CD4-positive, CD25-positive, alpha-beta regulatory T cell (primary cell): ENCODE measurements at regions not wholly inside any gene's neighbourhood (a gene's known extent, or its start where the extent isn't known, plus 50 kb on each side); places are given as distances from the start of the nearest gene placed in this dataset.

Source experiments
- ATAC-seq, 2 donors: fragments of 150-1000 bp; cut with Tn5 transposase; one replicate each; pipeline ENCODE4 v1.10.0; 2021; ENCODE audit warnings: low read depth in 2 of 2, moderate number of reproducible peaks in 2 of 2, moderate library complexity in 1 of 2
- DNase-seq, 3 donors: peaks; one replicate each; pipeline versions ENCODE4 v3.0.0 to v3.0.0-alpha.2; 2012 to 2022; ENCODE audit warnings: mixed read lengths in 1 of 3
- H3K27ac ChIP-seq: one replicate; pipeline ENCODE4 v1.7.0; 2013; ENCODE audit warnings: mild to moderate bottlenecking, low read length; ENCODE audit not compliant: insufficient read depth, poor library complexity, severe bottlenecking
- H3K27me3 ChIP-seq: one replicate; pipeline ENCODE4 v1.7.0; 2013; ENCODE audit warnings: low read length; ENCODE audit not compliant: control insufficient read depth, insufficient read depth
- H3K36me3 ChIP-seq: one replicate; pipeline ENCODE4 v1.7.0; 2013; ENCODE audit warnings: mild to moderate bottlenecking, low read length, moderate library complexity; ENCODE audit not compliant: control insufficient read depth, insufficient read depth
- H3K4me1 ChIP-seq: 2 replicates; pipeline ENCODE4 v1.7.0; 2013; ENCODE audit warnings: mild to moderate bottlenecking, low read length; ENCODE audit not compliant: insufficient read depth, control insufficient read depth, poor library complexity, severe bottlenecking
- H3K4me3 ChIP-seq: one replicate; pipeline ENCODE4 v1.7.0; 2013; ENCODE audit warnings: low read depth, mild to moderate bottlenecking, low read length, moderate library complexity
- H3K9me3 ChIP-seq, 2 experiments: 1 replicate in 1 of 2; 2 replicates in 1 of 2; pipeline ENCODE4 v1.7.0; 2013; ENCODE audit warnings: low read length in 2 of 2, mild to moderate bottlenecking in 1 of 2, moderate library complexity in 1 of 2; ENCODE audit not compliant: control insufficient read depth in 2 of 2
- H3K27ac Mint-ChIP-seq, 3 donors: one replicate each; pipeline ENCODE4 v1.8.0; 2020 to 2022; ENCODE audit warnings: mild to moderate bottlenecking in 3 of 3, mixed read lengths in 3 of 3, moderate library complexity in 2 of 3
- H3K27me3 Mint-ChIP-seq: one replicate; pipeline ENCODE4 v1.8.0; 2022; ENCODE audit warnings: mild to moderate bottlenecking, mixed read lengths
- H3K36me3 Mint-ChIP-seq: one replicate; pipeline ENCODE4 v1.8.0; 2020; ENCODE audit warnings: mixed read lengths
- H3K4me1 Mint-ChIP-seq, 4 donors: one replicate each; pipeline ENCODE4 v1.8.0; 2020 to 2022; ENCODE audit warnings: mixed read lengths in 4 of 4, mild to moderate bottlenecking in 1 of 4
- H3K4me3 Mint-ChIP-seq, 4 donors: one replicate each; pipeline ENCODE4 v1.8.0; 2020 to 2022; ENCODE audit warnings: mild to moderate bottlenecking in 4 of 4, mixed read lengths in 4 of 4, moderate library complexity in 3 of 4
- H3K9me3 Mint-ChIP-seq, 7 donors: one replicate each; pipeline ENCODE4 v1.8.0; 2020 to 2022; ENCODE audit warnings: mixed read lengths in 7 of 7, mild to moderate bottlenecking in 3 of 7, moderate library complexity in 2 of 7

DNA sequence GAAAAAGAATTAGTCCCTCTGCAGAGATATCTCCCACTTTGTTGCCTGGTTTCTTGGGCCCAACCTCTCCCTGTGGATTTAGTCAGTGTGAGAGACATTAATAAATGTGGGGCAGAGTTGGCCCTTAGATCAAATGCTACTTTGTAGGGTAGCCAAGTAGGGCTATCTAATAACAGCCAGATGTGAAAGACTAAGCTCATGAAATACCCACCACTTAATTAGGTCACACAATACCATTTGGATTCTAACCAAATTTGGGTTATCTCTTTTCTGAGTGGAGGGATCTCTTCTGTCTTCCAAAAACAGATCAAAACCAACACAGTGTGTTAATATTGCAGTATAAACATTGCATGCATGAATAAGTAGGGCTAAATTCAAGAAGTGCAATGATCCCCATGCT is 626.8 kb upstream of the ZEB2 start:
- Histone ChIP-seq H3K27ac (no peak overlapping the region), H3K9me3 (no peaks in the 10 kb centered on the region), H3K4me3 (no peak overlapping the region), H3K4me1 (no peaks in the 10 kb centered on the region), H3K27me3 (no peaks in the 10 kb centered on the region), H3K36me3 (no peaks in the 10 kb centered on the region)
- no peaks in the 10 kb centered on the region for H3K36me3 Mint-ChIP-seq
- no peaks in the 10 kb centered on the region for H3K27me3 Mint-ChIP-seq
- no peak overlapping the region for H3K27ac Mint-ChIP-seq
- DNase-seq (no peak), ATAC-seq (no peak)
- no peak overlapping the region for H3K4me3 Mint-ChIP-seq
- peaks cover 0 to 4% (median 3%) of the 10 kb centered on the region in 7 donors for H3K9me3 Mint-ChIP-seq
- H3K4me1 Mint-ChIP-seq: no peaks in the 10 kb centered on the region

DNA sequence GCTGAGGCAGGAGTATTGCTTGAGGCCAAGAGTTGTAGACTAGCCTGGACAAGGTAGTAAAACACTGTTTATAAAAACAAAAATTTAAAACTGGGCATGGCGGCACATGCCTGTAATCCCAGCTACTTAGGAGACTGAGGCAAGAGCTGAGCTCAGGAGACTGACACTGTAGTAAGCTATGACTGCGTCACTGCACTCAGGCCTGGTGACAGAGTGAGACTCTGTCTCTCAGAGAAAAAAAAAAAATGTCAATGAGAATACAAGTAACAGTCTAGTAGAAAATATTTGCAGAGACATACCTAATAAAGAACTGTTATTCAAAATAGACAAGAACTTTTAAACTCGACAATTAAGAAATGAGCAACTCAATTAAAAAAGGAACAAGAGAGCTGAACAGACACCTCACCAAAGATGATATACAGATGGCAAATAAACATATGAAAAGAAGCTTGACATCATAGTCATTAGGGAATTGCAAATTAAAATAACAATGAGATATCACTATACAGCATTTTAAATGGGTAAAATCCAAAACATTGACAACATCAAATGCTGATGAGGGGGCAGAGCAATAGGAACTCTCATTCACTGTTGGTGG is 624.3 kb upstream of the ZEB2 start:
- Mint-ChIP-seq H3K9me3 (peaks cover 0 to 4% (median 0%) of the 10 kb centered on the region in 7 donors), H3K4me3 (no peak overlapping the region), H3K36me3 (no peaks in the 10 kb centered on the region), H3K27ac (no peak overlapping the region), H3K4me1 (no peaks in the 10 kb centered on the region), H3K27me3 (no peaks in the 10 kb centered on the region)
- H3K36me3 ChIP-seq: no peaks in the 10 kb centered on the region
- no peak overlapping the region for H3K27ac ChIP-seq
- H3K4me1 ChIP-seq: no peaks in the 10 kb centered on the region
- ATAC-seq (no peak), DNase-seq (no peak)
- no peak overlapping the region for H3K4me3 ChIP-seq
- H3K27me3 ChIP-seq: no peaks in the 10 kb centered on the region
- no peaks in the 10 kb centered on the region for H3K9me3 ChIP-seq

DNA sequence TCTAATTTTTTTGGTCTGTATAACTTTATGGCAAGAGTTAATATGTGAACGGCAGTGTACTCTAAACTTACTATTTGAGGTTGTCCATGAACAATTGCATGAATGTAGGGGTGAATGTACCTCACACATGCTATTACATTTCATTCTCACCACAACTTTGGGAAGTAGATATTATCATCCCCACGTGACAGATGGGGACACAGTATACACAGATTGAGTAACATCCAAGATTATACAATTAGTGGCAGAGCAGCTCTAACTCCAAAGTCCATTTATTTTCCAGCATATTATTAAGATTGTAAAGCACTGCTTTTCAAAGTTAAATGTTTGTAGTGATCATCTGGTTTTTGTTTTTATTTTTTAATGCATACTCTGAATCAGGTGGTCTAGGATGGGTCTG is 622.1 kb upstream of the ZEB2 start:
- H3K36me3 ChIP-seq: no peaks in the 10 kb centered on the region
- no peak overlapping the region for H3K27ac Mint-ChIP-seq
- no peak overlapping the region for H3K4me3 ChIP-seq
- no peaks in the 10 kb centered on the region for H3K36me3 Mint-ChIP-seq
- H3K27me3 ChIP-seq: no peaks in the 10 kb centered on the region
- no peak overlapping the region for H3K4me3 Mint-ChIP-seq
- H3K4me1 Mint-ChIP-seq: no peaks in the 10 kb centered on the region
- no peak for DNase-seq
- H3K27ac ChIP-seq: no peak overlapping the region
- no peak for ATAC-seq
- H3K27me3 Mint-ChIP-seq: no peaks in the 10 kb centered on the region
- H3K9me3 ChIP-seq: no peaks in the 10 kb centered on the region
- peaks cover 0 to 5% (median 0%) of the 10 kb centered on the region in 7 donors for H3K9me3 Mint-ChIP-seq
- H3K4me1 ChIP-seq: no peaks in the 10 kb centered on the region

GRCh38 chr2:145140658-145141057 is 620.7 kb upstream of the ZEB2 start:
- no peak overlapping the region for H3K4me3 Mint-ChIP-seq
- Histone ChIP-seq H3K27me3 (no peaks in the 10 kb centered on the region), H3K36me3 (no peaks in the 10 kb centered on the region), H3K4me3 (no peak overlapping the region), H3K9me3 (no peaks in the 10 kb centered on the region), H3K27ac (no peak overlapping the region), H3K4me1 (no peaks in the 10 kb centered on the region)
- no peak for ATAC-seq
- no peak for DNase-seq
- H3K27ac Mint-ChIP-seq: no peak overlapping the region
- no peaks in the 10 kb centered on the region for H3K36me3 Mint-ChIP-seq
- no peaks in the 10 kb centered on the region for H3K27me3 Mint-ChIP-seq
- H3K4me1 Mint-ChIP-seq: no peaks in the 10 kb centered on the region
- peaks cover 0 to 5% (median 0%) of the 10 kb centered on the region in 7 donors for H3K9me3 Mint-ChIP-seq

DNA sequence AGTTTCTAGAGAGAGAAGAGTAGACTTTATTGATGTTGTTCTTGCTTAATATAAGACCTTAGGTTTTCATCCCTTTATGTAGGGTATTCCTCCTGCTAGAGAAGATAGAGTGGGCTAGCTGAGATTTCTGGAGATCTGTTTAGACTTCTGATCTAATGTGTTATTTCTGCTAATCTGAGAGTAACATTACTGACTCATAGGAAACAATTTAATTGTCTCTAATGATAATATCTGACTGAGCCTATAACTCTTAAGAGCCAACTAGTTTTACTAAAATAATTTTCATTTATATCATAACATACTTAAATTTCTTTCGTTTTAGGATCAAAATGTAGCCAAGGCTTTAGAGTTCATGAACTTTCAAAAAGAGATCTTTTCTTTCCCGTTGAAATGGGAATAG is 618.7 kb upstream of the ZEB2 start:
- ATAC-seq: no peak
- no peak overlapping the region for H3K27ac ChIP-seq

DNA sequence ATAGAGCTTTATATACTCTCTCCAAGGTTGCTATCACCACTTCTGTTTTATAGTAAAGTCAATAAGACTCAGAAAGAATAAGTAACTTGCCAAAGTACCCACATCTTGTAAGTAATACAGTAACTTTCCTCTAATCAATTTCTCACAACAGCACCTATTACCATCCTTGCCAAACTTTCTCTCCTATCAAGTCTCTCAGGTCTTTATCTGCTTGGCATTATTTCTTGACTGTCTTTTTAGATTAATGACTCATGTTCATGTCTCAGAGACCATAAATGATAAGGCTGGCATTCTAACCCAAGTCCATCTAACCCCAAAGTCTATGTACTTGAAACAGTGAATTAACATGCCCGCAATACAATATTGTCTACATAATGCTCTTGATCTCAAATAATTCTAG is 618.0 kb upstream of the ZEB2 start:
- peaks cover 0 to 5% (median 0%) of the 10 kb centered on the region in 7 donors for H3K9me3 Mint-ChIP-seq
- Histone ChIP-seq H3K27ac (no peak overlapping the region), H3K4me1 (no peaks in the 10 kb centered on the region), H3K36me3 (no peaks in the 10 kb centered on the region), H3K27me3 (no peaks in the 10 kb centered on the region), H3K4me3 (no peak overlapping the region), H3K9me3 (no peaks in the 10 kb centered on the region)
- H3K4me3 Mint-ChIP-seq: no peak overlapping the region
- H3K27me3 Mint-ChIP-seq: no peaks in the 10 kb centered on the region
- no peaks in the 10 kb centered on the region for H3K4me1 Mint-ChIP-seq
- H3K36me3 Mint-ChIP-seq: no peaks in the 10 kb centered on the region
- DNase-seq (no peak), ATAC-seq (no peak)
- no peak overlapping the region for H3K27ac Mint-ChIP-seq

More for the DNA sequence above, 618.7 kb upstream of the ZEB2 start:
- H3K27me3 Mint-ChIP-seq: no peaks in the 10 kb centered on the region
- H3K36me3 ChIP-seq: no peaks in the 10 kb centered on the region
- H3K4me3 ChIP-seq: no peak overlapping the region
- no peaks in the 10 kb centered on the region for H3K4me1 Mint-ChIP-seq
- H3K36me3 Mint-ChIP-seq: no peaks in the 10 kb centered on the region
- peaks cover 0 to 5% (median 0%) of the 10 kb centered on the region in 7 donors for H3K9me3 Mint-ChIP-seq
- no peaks in the 10 kb centered on the region for H3K9me3 ChIP-seq
- no peaks in the 10 kb centered on the region for H3K4me1 ChIP-seq
- DNase-seq: no peak
- H3K27ac Mint-ChIP-seq: no peak overlapping the region
- no peaks in the 10 kb centered on the region for H3K27me3 ChIP-seq
- no peak overlapping the region for H3K4me3 Mint-ChIP-seq

DNA sequence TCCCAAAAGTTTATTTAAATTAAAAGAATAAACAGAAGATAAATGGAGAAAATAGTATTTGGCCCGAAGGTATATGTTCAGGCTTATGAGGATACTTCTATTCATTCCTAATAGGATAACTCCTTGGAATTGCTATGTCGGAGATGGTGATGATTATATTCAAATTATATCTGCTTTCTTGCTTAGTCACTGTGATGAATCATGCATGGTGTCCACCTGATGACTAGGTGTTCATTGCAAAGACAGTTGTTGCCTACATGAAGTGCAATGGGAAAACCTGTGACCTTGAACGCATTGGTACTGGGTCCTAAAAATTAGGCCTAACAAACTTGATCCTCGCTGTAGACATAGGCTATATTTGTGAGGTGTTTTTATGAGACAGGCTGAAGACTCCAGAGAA is 617.3 kb upstream of the ZEB2 start:
- H3K27me3 ChIP-seq: no peaks in the 10 kb centered on the region
- H3K27ac ChIP-seq: no peak overlapping the region
- no peak overlapping the region for H3K4me3 ChIP-seq
- peaks cover 0 to 5% (median 0%) of the 10 kb centered on the region in 7 donors for H3K9me3 Mint-ChIP-seq
- no peaks in the 10 kb centered on the region for H3K9me3 ChIP-seq
- no peak overlapping the region for H3K27ac Mint-ChIP-seq
- H3K36me3 ChIP-seq: no peaks in the 10 kb centered on the region
- DNase-seq (no peak), ATAC-seq (no peak)
- no peak overlapping the region for H3K4me3 Mint-ChIP-seq
- no peaks in the 10 kb centered on the region for H3K36me3 Mint-ChIP-seq
- no peaks in the 10 kb centered on the region for H3K27me3 Mint-ChIP-seq
- H3K4me1 Mint-ChIP-seq: no peaks in the 10 kb centered on the region
- no peaks in the 10 kb centered on the region for H3K4me1 ChIP-seq

DNA sequence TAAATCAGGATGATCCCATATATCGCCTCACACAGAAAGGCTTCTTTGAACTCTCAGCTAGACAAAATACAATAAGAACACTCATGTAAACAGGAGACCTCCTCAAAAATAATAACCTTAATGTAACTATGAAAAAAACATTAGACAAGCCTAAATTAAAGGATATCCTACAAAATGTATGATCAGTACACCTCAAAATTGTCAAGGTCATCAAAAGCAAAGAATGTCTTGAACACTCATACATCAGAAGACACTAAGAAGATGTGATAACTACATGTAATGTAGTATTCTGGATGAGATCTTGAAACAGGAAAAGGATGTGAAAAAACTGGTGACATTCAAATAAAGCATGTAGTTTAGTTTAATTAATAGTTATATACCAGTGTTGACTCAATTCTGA is 616.8 kb upstream of the ZEB2 start:
- H3K9me3 Mint-ChIP-seq: peaks cover 0 to 5% (median 0%) of the 10 kb centered on the region in 7 donors
- H3K4me3 ChIP-seq: no peak overlapping the region
- no peak overlapping the region for H3K27ac Mint-ChIP-seq
- no peak overlapping the region for H3K4me3 Mint-ChIP-seq
- ATAC-seq: no peak
- no peak overlapping the region for H3K27ac ChIP-seq
- no peak for DNase-seq
- H3K4me1 Mint-ChIP-seq: no peaks in the 10 kb centered on the region
- no peaks in the 10 kb centered on the region for H3K4me1 ChIP-seq
- H3K27me3 ChIP-seq: no peaks in the 10 kb centered on the region
- no peaks in the 10 kb centered on the region for H3K36me3 Mint-ChIP-seq
- H3K27me3 Mint-ChIP-seq: no peaks in the 10 kb centered on the region
- no peaks in the 10 kb centered on the region for H3K9me3 ChIP-seq
- no peaks in the 10 kb centered on the region for H3K36me3 ChIP-seq
